ENCODE measurements at regions not wholly inside any gene's neighbourhood (a gene's known extent, or its start where the extent isn't known, plus 50 kb on each side); places are given as distances from the start of the nearest gene placed in this dataset.

GRCh38 chr20:16115911-16116552 lies 457.2 kb downstream of the KIF16B start:
- peak; percentile 40 for DNase-seq (ENCODE audit: low spot score)

DNA sequence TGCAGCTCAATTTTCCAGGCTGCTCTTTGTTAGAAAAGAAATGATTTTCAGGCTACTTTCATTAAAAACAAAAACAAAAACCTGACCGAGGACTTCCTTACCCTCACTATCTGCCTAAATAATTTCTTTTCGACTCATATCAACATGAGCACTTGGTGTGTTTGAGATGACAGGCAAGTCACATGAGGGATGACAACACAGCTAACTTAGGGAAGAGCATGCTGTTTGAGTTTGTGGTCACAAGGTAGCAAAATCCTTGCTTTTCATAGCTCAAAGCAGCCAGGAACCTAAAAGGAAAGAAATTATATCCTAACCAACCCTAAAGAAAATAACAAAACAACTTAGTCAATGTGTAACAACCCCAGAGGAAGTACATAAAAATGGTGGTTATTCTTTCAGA lies 459.5 kb downstream of the KIF16B start:
- DNase-seq (ENCODE audit: low spot score), result no peak

DNA sequence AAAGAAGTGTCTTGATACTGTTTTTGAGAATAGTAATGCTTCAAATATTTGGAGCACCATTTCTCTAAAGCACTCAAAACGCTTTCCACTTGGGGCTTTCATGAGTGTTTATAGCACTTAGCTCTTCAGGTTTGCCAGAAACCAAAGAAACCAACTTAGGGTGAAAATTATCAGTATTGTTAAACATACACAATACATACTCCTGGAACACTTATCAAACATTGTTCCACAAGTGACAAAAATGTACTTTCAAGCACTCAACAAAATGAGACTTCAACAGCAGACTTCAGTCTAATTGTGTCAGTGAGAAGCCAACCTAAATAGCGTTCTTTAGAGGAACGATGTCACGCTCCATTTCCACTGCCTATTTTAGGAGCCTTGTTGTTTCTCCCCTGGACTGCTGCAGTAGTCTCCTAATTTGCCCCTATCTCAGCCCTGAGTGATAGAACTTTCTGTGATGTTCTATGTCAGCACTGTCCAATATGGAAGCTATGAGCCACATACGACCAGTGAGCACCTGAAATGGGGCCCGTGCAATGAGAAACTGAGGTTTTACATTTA lies 461.3 kb downstream of the KIF16B start:
- DNase-seq (ENCODE audit: low spot score), result no peak

DNA sequence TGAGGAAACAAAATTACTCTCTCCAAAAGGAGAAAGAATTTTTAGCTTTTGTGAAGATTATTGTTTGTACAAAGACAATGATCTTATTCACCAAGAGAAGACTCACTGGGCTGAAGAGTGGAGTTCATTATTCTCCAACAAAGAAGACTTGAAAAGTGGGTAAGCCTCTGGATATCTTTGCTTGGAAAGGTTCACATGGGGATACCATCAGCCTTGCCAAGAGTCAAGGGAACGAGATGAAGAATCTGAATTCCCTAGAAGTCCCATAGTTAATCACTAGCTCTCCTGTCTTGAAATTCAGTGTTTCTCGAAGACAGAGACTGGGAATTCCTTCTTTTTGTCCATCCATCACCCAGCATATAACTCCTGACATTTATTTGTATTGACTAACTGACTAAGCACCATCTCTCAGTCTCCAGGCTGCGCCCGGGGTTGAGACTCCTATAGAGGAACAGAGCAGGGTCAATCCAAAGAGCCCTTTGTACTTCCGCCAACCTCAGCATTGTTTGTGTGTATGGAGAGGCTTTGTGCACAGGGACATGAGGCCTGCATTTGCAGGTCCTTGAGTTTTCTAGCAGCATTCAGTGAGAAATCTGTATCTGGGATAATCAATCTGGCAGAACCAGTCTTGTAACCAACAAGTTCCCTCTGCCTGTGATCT lies 461.9 kb downstream of the KIF16B start:
- no peak for DNase-seq (ENCODE audit: low spot score)

DNA sequence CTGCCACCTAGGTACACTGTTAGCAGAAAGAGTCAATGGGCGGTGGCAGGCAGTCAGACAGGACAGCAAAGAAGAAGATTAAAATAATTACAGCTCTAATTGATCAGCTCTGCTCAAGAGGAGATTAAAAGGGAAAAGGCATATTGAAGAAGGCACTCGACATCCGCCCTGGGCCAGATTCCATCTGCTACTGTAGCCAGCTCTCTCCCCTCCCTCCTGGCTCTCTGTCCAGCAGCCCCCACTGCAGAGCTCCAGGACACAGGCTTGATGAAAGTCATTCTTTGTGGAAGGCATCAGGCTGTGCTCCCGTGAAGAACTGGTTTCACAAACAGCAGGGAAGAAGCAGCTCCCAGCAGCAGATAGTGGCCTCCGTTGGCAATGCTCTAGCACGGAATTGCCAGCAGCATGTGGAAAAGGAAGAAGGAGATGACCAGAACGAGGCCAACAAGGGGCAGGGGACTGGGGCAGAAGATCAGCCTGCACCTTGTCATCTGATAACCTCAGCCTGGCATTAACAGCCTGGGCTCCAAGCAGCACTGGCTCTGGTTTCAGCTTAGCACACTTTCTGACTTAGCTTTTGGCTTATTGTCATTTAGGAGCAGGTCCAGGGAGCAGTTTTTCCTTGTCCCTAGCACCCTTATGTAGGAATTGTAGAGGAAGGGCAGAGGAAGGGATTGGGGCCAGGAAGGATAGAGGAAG lies 465.9 kb downstream of the KIF16B start:
- peak; percentile 74 for DNase-seq (ENCODE audit: low spot score)

DNA sequence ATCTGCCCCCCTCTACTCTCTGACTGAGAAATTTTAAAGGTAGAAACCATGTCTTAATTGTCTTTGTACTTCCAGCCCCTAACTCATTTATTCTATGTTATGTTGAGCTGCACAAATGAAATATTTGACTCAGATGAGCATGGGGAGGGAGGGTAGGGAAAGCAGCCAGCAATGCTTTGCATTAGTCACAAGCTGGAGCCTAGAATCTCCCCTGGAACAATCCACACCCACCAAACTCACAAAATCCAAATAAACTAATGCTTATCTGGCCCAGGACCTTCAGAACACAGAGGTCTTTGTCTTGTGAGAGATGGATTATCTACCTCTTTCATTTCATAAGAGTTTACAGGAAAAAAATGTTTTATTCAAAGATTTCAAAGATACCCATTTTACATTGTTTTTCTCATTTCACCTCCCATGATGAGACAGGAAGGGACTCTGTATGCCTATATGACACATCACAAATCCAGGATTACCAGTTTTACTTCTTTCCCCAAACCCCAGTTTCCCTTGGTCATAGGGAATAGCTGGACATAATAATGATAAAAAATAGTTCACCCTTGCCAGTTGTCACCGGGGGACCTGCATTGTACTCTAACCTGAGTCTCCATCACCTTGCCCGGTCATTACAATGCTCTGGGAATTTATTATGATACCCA lies 466.9 kb downstream of the KIF16B start:
- DNase-seq (ENCODE audit: low spot score), result no peak

DNA sequence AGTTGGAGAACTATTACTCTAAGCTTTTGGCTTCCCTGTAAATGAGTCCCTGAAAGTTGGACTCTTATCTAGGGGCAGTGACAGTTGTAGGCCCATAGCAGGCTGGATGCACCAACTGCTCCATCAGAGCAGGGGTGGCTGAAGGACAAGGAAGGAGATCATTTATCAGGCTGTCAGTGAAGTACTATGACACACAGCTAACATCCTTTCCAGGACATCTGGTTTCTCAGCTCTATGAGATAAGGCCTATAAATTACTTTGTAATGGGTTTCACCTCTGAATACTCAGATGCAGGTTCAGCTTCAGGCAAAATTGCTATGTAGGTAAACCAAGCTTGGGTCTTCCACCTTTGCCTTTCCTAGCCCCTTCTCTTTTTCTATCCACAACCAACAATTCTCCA lies 468.5 kb downstream of the KIF16B start:
- DNase-seq (ENCODE audit: low spot score), result no peak

Data from D341Med (cell line).